ENCODE measurements at regions not wholly inside any gene's neighbourhood (a gene's known extent, or its start where the extent isn't known, plus 50 kb on each side); places are given as distances from the start of the nearest gene placed in this dataset.

GRCh38 chr9:24488896-24489295, 56.8 kb downstream of the IZUMO3 start:
- TF ChIP-seq EZH2 (IDR thresholded peaks at IDR 0.05; ENCODE audit: borderline replicate concordance, low read length) (no peak), CTCF (conservative IDR thresholded peaks at IDR 0.05 in 1 of 2, IDR thresholded peaks at IDR 0.05 in 1 of 2; ENCODE audit: extremely low read depth in 1 of 2, insufficient read depth in 1 of 2, low read depth in 1 of 2, low read length in 2 of 2) (no peak)

Measured in mammary epithelial cell (primary cell).